HG03066 (cell line): ENCODE measurements at regions not wholly inside any gene's neighbourhood (a gene's known extent, or its start where the extent isn't known, plus 50 kb on each side); places are given as distances from the start of the nearest gene placed in this dataset.

Experiments used
- ATAC-seq: cut with Tn5 transposase; IDR thresholded peaks from one replicate; pipeline ENCODE4 v1.9.1; 2021; ENCODE audit warnings: low read depth; ENCODE audit not compliant: unreplicated experiment

- no peak for ATAC-seq
Observed at GRCh38 chr13:73293913-73294523, 235.2 kb downstream of the KLF5 start.

- ATAC-seq, result no peak
Observed at GRCh38 chr13:73292127-73292526, 233.3 kb downstream of the KLF5 start.

DNA sequence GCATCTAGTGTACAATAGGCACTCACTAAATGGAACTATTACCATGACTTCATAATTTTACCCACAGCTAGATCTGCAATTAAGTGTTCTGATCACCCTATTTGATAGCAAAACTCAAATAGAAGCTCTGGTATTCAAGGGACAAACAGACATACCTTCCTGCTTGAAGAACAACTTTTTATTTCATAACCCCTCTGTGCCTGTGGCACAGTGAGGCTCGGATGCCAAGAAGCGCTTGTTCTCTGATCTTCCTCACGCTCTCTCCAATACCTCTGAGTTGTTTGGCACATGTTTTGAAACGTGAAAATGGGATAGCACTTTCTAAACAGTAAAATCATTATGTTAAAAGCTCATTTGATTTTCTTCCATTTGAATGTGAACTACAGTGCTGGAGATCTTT lies 232.0 kb downstream of the KLF5 start:
- no peak for ATAC-seq

GRCh38 chr13:73288596-73288995 lies 229.8 kb downstream of the KLF5 start:
- no peak for ATAC-seq

- ATAC-seq, result no peak
Observed at GRCh38 chr13:73287831-73288230, 229.0 kb downstream of the KLF5 start.

DNA sequence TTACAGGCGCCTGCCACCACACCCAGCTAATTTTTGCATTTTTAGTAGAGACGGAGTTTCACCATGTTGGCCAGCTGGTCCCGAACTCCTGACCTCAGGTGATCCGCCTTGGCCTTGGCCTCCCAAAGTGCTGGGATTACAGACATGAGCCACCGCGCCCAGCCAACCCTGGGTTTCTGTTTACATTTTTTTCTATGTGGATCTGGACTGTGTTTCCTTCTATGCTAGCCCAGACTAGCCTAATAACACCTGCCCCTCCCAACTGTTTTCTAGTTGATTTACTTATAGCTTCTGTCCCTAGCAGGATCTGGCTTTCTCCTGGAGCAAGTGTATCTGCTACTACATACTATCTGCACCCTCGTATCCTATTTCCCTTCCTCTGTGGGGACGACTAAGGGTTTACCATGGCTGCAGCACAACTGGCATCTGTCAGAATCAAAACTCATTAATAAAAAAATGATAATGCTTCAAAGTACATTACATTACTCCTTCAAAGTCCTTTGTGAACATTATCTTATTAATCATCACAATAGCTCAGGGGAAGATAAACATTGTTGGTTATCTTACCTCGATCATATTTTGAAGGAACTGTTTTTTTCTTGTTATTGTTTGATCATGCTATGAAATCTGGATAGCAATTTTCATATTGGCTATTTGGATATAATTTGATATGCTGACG lies 228.3 kb downstream of the KLF5 start:
- ATAC-seq, result no peak

DNA sequence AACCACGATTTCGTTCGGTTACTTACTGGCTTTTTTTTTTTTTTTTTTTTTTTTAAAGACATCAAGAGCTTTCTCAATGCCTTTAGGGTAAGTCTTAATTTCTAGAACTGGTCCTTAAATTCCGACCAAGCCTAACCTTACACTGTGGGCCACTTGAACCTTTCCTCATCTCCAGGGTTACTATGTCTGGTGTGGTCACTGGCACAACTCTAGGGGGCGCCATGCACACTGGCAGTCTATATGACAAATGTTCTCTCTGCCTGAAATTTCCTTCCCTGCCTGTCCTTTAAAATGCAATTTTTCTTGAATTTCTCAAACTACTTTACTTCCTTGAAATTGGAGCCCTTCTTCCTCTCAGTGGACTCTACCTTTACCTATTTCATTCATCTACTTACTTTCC lies 227.4 kb downstream of the KLF5 start:
- no peak for ATAC-seq

GRCh38 chr13:73284081-73284874 lies 225.5 kb downstream of the KLF5 start:
- no peak for ATAC-seq

- ATAC-seq, result no peak
Observed at GRCh38 chr13:73283636-73284035, 224.8 kb downstream of the KLF5 start.

DNA sequence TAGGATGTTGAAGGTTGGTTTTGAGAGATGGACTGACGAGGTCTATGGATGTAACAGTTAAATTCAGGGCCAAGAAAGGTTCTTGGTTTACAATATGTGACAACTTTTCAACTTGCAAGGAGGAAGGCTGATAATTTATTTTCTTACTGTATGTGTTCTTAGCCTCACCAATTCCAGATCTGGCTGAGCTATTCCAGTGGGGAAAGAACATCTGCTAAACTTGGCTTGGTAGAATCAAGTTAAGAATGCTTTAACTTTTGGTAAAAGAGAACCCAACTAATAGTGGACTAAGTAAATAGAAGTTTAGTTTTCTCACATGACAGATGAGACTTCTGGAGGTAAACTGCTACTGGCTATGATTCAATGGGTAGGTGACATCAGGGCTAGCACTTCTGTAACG lies 222.9 kb downstream of the KLF5 start:
- no peak for ATAC-seq

GRCh38 chr13:73278186-73278585 lies 219.4 kb downstream of the KLF5 start:
- no peak for ATAC-seq

DNA sequence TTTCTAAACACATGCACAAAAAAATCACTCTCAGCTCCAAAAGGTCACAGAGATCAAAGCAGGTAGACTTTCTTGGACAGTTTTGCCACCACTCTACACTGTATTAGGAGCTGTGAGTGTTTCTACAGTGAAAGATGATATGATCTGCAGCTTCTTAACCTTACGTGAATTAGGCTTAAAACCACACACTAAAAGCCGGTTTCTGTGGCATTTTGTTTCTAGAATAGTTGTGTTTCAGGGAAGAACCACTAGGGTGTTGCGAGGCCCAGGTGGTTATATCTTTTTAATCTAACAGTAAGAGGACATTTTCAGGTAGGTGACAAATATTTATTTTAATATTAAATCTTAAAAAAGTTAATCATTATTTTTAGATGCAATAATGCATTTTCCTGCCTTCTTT lies 216.4 kb downstream of the KLF5 start:
- no peak for ATAC-seq

DNA sequence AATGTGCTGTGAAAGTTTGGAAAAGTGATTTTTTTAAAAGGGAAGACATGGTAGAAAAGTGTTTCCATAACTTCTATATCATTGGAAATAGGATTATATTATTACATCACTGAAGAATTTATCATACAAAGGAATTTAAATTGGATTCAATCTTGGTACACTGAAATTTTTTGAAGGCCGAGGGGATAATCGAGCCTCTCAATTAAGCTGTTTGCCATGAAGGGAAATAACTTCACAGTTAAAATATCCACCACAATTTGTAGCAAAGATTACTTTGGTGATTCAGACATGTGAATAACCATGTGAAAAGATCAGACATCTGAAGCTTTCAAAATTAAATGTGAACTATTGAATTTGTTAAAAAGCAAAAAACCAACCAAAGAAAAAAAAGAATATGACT lies 215.3 kb downstream of the KLF5 start:
- no peak for ATAC-seq

GRCh38 chr13:73273745-73274144 lies 214.9 kb downstream of the KLF5 start:
- no peak for ATAC-seq

DNA sequence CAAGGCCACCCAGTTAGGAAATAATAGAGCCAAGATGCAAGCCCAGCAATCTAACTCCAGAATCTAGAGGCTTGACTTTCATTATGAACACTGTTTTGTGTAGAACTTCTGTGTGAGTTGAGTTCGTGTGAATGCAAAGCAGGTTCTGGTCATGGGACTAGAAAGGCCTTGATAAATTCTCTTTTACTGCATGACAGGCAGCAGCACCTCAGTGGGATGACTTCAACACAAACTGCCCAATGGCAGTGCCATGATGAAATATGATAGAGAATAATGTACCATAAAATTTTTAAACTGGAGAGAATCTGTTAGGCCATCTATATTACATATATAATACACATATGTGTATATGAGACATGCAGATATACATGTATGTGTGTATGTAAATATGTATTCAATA lies 214.5 kb downstream of the KLF5 start:
- no peak for ATAC-seq

DNA sequence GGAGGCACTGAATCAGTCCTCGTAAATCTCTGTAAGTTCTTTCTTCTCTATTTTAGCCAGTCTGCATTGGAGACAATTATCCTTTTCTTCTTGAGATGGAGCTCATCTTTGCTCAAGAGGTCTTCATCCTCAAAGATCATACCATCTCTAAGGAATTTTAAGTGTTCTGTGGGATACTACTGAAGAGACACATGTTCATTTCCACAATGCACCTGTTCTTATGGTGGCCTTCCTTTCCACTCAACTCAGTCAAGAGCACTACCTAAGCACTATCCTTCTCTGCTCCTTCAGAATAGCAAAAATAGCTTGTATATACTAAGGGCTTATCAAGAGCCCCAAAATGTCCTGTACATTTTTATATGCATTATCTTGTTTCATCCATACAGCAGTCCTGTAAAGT lies 214.0 kb downstream of the KLF5 start:
- ATAC-seq, result no peak

DNA sequence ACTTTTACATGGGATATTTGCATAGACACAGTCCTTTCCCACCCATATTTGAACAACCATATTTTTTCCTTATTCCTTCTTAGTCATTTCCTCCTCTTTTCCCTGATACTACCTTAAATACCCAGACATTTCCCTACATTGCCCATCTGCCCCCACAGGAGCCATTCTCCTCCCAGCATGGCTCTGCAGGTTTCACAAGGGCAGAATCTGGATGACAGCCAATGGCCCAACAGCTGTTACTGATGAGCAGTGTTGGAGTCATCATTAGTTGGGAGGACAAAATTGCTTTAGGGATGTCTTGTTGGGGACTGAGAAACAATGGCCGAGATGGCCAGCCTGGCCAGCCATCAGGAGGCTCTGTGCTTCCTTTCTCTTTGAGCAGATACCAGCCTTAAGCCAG lies 209.5 kb downstream of the KLF5 start:
- ATAC-seq, result no peak

DNA sequence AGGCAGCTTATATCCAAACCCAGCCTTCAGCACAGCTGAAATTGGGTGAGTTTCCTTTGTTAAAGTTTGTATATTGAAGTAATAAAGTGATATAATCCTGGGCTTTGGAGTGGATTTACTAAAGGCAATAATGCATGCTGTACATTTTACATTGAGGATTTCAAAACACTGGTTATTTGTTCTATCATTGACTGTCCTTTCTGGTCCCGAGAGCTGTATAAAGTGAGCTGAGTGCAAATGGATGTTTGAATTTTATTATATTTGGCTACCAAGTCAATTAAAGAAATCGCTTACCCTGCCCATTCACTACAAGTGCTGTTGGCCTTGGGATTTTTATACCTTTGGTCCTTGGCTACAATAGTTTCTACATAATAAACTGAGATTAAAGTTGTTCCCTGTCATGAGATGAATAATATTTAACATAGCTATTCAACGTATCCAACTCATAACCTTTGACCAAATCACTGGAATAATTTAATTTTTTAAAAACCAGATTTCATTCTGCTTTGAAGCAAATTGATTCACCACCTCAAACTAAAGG lies 207.9 kb downstream of the KLF5 start:
- ATAC-seq, result no peak

DNA sequence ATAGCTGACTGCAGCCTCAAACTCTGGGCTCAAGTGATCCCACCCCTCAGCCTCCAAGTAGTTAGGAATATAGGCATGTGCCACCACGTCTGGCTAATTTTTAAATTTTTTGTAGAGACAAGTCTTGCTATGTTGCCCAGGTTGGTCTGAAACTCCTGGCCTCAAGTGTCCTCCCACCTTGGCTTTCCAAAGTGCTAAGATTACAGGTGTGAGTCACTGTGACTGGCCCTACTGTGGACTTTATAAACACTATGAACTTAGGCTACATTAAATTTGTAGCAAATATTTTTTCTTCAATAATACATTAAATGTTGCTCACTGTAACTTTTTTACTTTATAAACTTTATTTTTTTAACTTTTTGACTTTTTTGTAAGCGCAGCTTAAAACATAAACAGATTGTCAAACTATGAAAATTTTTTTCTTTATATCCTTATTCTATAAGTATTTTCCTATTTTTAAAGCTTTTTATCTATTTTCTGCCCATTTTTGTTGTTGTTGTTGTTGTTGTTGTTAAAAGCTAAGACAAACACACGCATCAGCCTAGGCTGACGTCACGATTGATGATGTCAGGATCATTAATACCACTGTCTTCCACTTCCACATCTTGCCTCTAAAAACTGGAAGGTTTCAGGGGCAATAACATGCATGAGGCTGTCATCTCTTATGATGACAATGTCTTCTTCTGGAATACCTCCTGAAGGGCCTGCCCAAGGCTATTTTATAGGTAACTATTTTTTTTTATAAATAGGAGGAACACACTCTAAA lies 204.2 kb downstream of the KLF5 start:
- no peak for ATAC-seq

- ATAC-seq, result no peak
Observed at GRCh38 chr13:73261739-73262216, 203.0 kb downstream of the KLF5 start.
